Activated B cell treated with CpG ODN at 0.5 μM for 24 hours (primary cell): ENCODE measurements at regions not wholly inside any gene's neighbourhood (a gene's known extent, or its start where the extent isn't known, plus 50 kb on each side); places are given as distances from the start of the nearest gene placed in this dataset.

Experiments used
- ATAC-seq: fragments of 200-7000 bp; cut with Tn5 transposase; one replicate; pipeline ENCODE4 v1.10.0; 2021; ENCODE audit warnings: low read depth, mild to moderate bottlenecking, moderate library complexity
- CTCF ChIA-PET: fragments of 350-600 bp; sonication (Branson Sonifier 250); formaldehyde crosslinking; loops from one replicate; lab custom pipeline; 2021; ENCODE audit warnings: antibody characterized with exemption; lab: Charles Lee
- POLR2A ChIA-PET: fragments of 350-600 bp; sonication (Branson Sonifier 250); formaldehyde crosslinking; loops from one replicate; lab custom pipeline; 2021; ENCODE audit warnings: antibody characterized with exemption; lab: Charles Lee
- DNase-seq: peaks from one replicate; pipeline ENCODE4 v3.0.0; 2022
- H3K27ac Mint-ChIP-seq: one replicate; pipeline ENCODE4 v1.8.0; 2020; ENCODE audit warnings: mixed read lengths
- H3K27me3 Mint-ChIP-seq: one replicate; pipeline ENCODE4 v1.8.0; 2021; ENCODE audit warnings: mixed read lengths
- H3K36me3 Mint-ChIP-seq: one replicate; pipeline ENCODE4 v1.8.0; 2021; ENCODE audit warnings: low read depth, mixed read lengths
- H3K4me1 Mint-ChIP-seq: one replicate; pipeline ENCODE4 v1.8.0; 2021; ENCODE audit warnings: mixed read lengths
- H3K4me3 Mint-ChIP-seq: one replicate; pipeline ENCODE4 v1.8.0; 2020; ENCODE audit warnings: mild to moderate bottlenecking, mixed read lengths
- H3K9me3 Mint-ChIP-seq: one replicate; pipeline ENCODE4 v1.8.0; 2020; ENCODE audit warnings: mixed read lengths
- CTCF ChIP-seq: fragments of 200-600 bp; IDR thresholded peaks from one replicate; pipeline ENCODE4 v1.8.0; 2022; ENCODE audit warnings: antibody characterized with exemption, mild to moderate bottlenecking
- intact Hi-C: fragments of 100-400 bp; cut with micrococcal nuclease; formaldehyde crosslinking; loops from one replicate; pipeline ENCODE4 v1.15.1; 2024

DNA sequence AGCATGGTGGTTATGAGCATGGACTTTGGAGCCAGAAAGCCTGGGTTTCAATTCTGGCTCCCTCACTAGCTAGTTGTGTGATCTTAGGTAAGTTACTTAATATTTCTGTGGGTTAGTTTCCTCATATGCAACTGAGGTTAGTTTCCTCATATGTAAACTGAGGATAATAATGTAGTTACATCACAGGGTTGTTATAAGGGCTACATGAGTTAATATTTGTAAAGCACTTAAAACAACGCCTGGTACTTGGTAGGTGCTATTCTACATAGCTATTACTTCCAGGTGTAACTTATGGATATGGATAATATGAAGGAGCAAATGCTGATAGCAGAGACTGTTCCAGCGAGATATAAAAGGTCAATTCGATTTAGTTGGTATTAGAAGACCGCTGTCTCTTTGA lies 69.4 kb upstream of the POU5F2 start:
- Mint-ChIP-seq H3K4me1 (no peaks in the 10 kb centered on the region), H3K4me3 (no peak overlapping the region), H3K36me3 (peaks cover 25% of the 10 kb centered on the region), H3K27ac (no peak overlapping the region), H3K27me3 (no peaks in the 10 kb centered on the region), H3K9me3 (no peaks in the 10 kb centered on the region)
- ChIA-PET POLR2A (no interaction called here), CTCF (no interaction called here)
- ATAC-seq (no peak), DNase-seq (no peak)
- no peak for TF ChIP-seq CTCF
- intact Hi-C loops: no loop called here

- DNase-seq (no peak), ATAC-seq (no peak)
- Mint-ChIP-seq H3K4me3 (no peak overlapping the region), H3K27ac (no peak overlapping the region), H3K4me1 (no peaks in the 10 kb centered on the region), H3K9me3 (no peaks in the 10 kb centered on the region), H3K36me3 (peaks cover 17% of the 10 kb centered on the region), H3K27me3 (no peaks in the 10 kb centered on the region)
- intact Hi-C loops: no loop called here
- TF ChIP-seq CTCF: no peak
- ChIA-PET POLR2A (no interaction called here), CTCF (interaction anchor here (0.9 kb wide), 1 partner anchor 9 kb away, joined by 3 read pairs; no protein-coding TSS in a partner anchor)
Observed at GRCh38 chr5:93809430-93809829, 68.0 kb upstream of the POU5F2 start.

DNA sequence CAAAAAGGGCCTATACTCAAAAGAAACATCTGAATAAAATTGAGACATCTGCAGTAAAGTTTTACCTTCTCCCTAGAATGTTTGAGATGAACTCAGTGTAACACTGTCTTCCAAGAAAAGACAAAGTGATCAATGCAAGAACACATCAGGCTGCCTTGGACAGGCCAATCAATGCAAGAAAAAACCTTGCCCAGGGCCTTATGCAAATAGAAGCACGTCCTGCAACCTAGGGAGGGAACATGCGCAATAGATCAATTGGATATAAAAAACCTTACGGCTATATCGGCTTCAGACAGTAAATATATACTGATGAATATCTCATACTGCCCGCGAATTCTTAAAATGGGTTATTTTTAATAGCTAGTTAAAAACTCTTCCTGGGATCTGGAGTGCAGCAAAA lies 66.4 kb upstream of the POU5F2 start:
- ChIA-PET CTCF (no interaction called here), POLR2A (no interaction called here)
- H3K27me3 Mint-ChIP-seq: no peaks in the 10 kb centered on the region
- peaks cover 5% of the 10 kb centered on the region for H3K36me3 Mint-ChIP-seq
- no peak for ATAC-seq
- no peak for TF ChIP-seq CTCF
- no peak overlapping the region for H3K4me3 Mint-ChIP-seq
- no peak overlapping the region for H3K27ac Mint-ChIP-seq
- no peaks in the 10 kb centered on the region for H3K4me1 Mint-ChIP-seq
- no peaks in the 10 kb centered on the region for H3K9me3 Mint-ChIP-seq
- no peak for DNase-seq
- intact Hi-C loops: no loop called here

- no peak overlapping the region for H3K4me3 Mint-ChIP-seq
- H3K27me3 Mint-ChIP-seq: no peaks in the 10 kb centered on the region
- CTCF ChIA-PET: no interaction called here
- peaks cover 3% of the 10 kb centered on the region for H3K36me3 Mint-ChIP-seq
- POLR2A ChIA-PET: interaction anchor here (0.6 kb wide), 1 partner anchor 138 kb away, joined by 4 read pairs; no protein-coding TSS in a partner anchor
- ATAC-seq (no peak), DNase-seq (no peak)
- H3K27ac Mint-ChIP-seq: no peak overlapping the region
- TF ChIP-seq CTCF: no peak
- H3K9me3 Mint-ChIP-seq: no peaks in the 10 kb centered on the region
- intact Hi-C loops: no loop called here
- peaks cover 3% of the 10 kb centered on the region for H3K4me1 Mint-ChIP-seq
Observed at GRCh38 chr5:93805616-93806379, 64.4 kb upstream of the POU5F2 start.

GRCh38 chr5:93800988-93801811 lies 59.8 kb upstream of the POU5F2 start:
- intact Hi-C loops: loop anchor here (1.0 to 5.0 kb wide), 7 partner anchors 179 to 1494 kb away; partner anchors contain the start of gene NR2F1-AS1
- TF ChIP-seq CTCF: peak; percentile 28
- POLR2A ChIA-PET: no interaction called here
- no peak overlapping the region for H3K4me3 Mint-ChIP-seq
- no peaks in the 10 kb centered on the region for H3K27me3 Mint-ChIP-seq
- H3K36me3 Mint-ChIP-seq: peaks cover 9% of the 10 kb centered on the region
- no peaks in the 10 kb centered on the region for H3K9me3 Mint-ChIP-seq
- H3K27ac Mint-ChIP-seq: no peak overlapping the region
- CTCF ChIA-PET: interaction anchor here (0.6 to 2.2 kb wide), 15 partner anchors 8 to 1872 kb away, joined by 3 to 12 read pairs (median 4); no protein-coding TSS in a partner anchor
- peaks cover 3% of the 10 kb centered on the region for H3K4me1 Mint-ChIP-seq
- no peak for DNase-seq
- ATAC-seq: no peak
